HepG2 (cell line): ENCODE measurements at regions not wholly inside any gene's neighbourhood (a gene's known extent, or its start where the extent isn't known, plus 50 kb on each side); places are given as distances from the start of the nearest gene placed in this dataset.

Experiments used
- ATAC-seq: fragments of 200-7000 bp; cut with Tn5 transposase; 3 replicates; pipeline ENCODE4 v1.9.1; 2020; ENCODE audit warnings: mild to moderate bottlenecking, moderate library complexity
- BruUV-seq: library from RNA; stranded (reverse); fragments of 400-500 nt; replicated peaks from 2 replicates; lab custom pipeline; 2021; lab: Mats Ljungman, UMichigan
- CTCF ChIA-PET: fragments of 300-600 bp; formaldehyde crosslinking; extraction: SDS; loops from one replicate; lab custom pipeline; 2021; ENCODE audit warnings: low total read pairs, inconsistent platforms, low intra/inter-chr PET ratio; lab: Yijun Ruan, JAX
- POLR2A ChIA-PET: fragments of 350-600 bp; sonication (Branson Sonifier 250); formaldehyde crosslinking; loops from one replicate; lab custom pipeline; 2020; ENCODE audit warnings: antibody characterized with exemption, inconsistent platforms; lab: Yijun Ruan, JAX
- DNase-seq: peaks from one replicate; pipeline ENCODE4 v3.0.0-alpha.2; 2015; ENCODE audit warnings: low spot score
- FAIRE-seq: peaks from 3 replicates; lab custom pipeline; 2011; peaks lifted over from hg19 to GRCh38; lab: Jason Lieb, UNC
- H2AFZ ChIP-seq: one replicate; pipeline ENCODE4 v1.6.1; 2011; ENCODE audit warnings: low read length, inconsistent platforms
- H3K27ac ChIP-seq: fragments of 300-600 bp; 3 replicates; pipeline ENCODE4 v1.8.0; 2011; ENCODE audit warnings: mixed run types, mild to moderate bottlenecking, mixed read lengths, low read length, inconsistent platforms; ENCODE audit not compliant: insufficient read depth; ENCODE audit errors: extremely low read length
- H3K27me3 ChIP-seq, 2 experiments: fragments of 200-600 bp in 1 of 2; 2 replicates in 1 of 2; 3 replicates in 1 of 2; pipeline versions ENCODE4 v1.6.0 to v1.8.0; 2011; ENCODE audit warnings: low read length in 2 of 2, mild to moderate bottlenecking in 2 of 2, moderate library complexity in 2 of 2, inconsistent platforms in 1 of 2; ENCODE audit not compliant: insufficient read depth in 2 of 2, control insufficient read depth in 1 of 2
- H3K36me3 ChIP-seq, 2 experiments: fragments of 200-600 bp in 1 of 2; replicated peaks in 1 of 2; 2 replicates in 1 of 2; 3 replicates in 1 of 2; pipeline versions ENCODE4 v1.5.1 to v1.8.0; 2011; ENCODE audit warnings: low read length in 2 of 2, inconsistent platforms in 1 of 2; ENCODE audit not compliant: insufficient read depth in 2 of 2, control insufficient read depth in 1 of 2
- H3K4me1 ChIP-seq: 2 replicates; pipeline ENCODE4 v1.5.1; 2012; ENCODE audit warnings: low read length, inconsistent platforms; ENCODE audit not compliant: insufficient read depth
- H3K4me2 ChIP-seq: 2 replicates; pipeline ENCODE4 v1.6.0; 2011; ENCODE audit warnings: low read depth, low read length, inconsistent platforms
- H3K4me3 ChIP-seq, 3 experiments: fragments of 200-600 bp in 1 of 3; sonication (generic), shearing (Covaris generic) in 1 of 3; replicated peaks in 1 of 3; 2 replicates each; pipeline ENCODE4 v1.5.1; 2011 to 2016; ENCODE audit warnings: low read length in 3 of 3, inconsistent platforms in 2 of 3, low read depth in 2 of 3, mild to moderate bottlenecking in 2 of 3, control low read depth in 1 of 3, mixed read lengths in 1 of 3; ENCODE audit not compliant: insufficient read depth in 1 of 3
- H3K79me2 ChIP-seq: one replicate; pipeline ENCODE4 v1.6.1; 2011; ENCODE audit warnings: low read length, inconsistent platforms; ENCODE audit not compliant: insufficient read depth
- H3K9ac ChIP-seq: 2 replicates; pipeline ENCODE4 v1.6.0; 2011; ENCODE audit warnings: mild to moderate bottlenecking, low read depth, low read length, inconsistent platforms; ENCODE audit not compliant: insufficient read depth
- H3K9me3 ChIP-seq: 2 replicates; pipeline ENCODE4 v1.5.1; 2012; ENCODE audit warnings: mild to moderate bottlenecking, low read length
- H4K20me1 ChIP-seq: 2 replicates; pipeline ENCODE4 v1.6.0; 2011; ENCODE audit warnings: inconsistent platforms, mild to moderate bottlenecking, low read length, moderate library complexity; ENCODE audit not compliant: insufficient read depth
- ATF7 ChIP-seq, 2 experiments: fragments of 450-650 bp in 1 of 2; sonication (generic) in 1 of 2; formaldehyde crosslinking in 1 of 2; IDR thresholded peaks; 2 replicates each; pipeline versions ENCODE4 v1.4.0 to v1.6.1; 2016 to 2020; ENCODE audit warnings: antibody characterized with exemption in 1 of 2, mild to moderate bottlenecking in 1 of 2, missing genetic modification reagents in 1 of 2
- FOXA3 ChIP-seq: IDR thresholded peaks from 2 replicates; pipeline ENCODE4 v1.6.1; 2016; ENCODE audit warnings: missing genetic modification reagents, missing compliant biosample characterization
- GFI1 ChIP-seq: sonication (generic); formaldehyde crosslinking; IDR thresholded peaks from 2 replicates; pipeline ENCODE4 v1.5.0; 2020; ENCODE audit warnings: missing genetic modification reagents, mild to moderate bottlenecking, borderline replicate concordance
- KLF11 ChIP-seq: IDR thresholded peaks from 2 replicates; pipeline ENCODE4 v1.6.1; 2016; ENCODE audit warnings: missing compliant biosample characterization
- PHB2 ChIP-seq: fragments of 450-650 bp; IDR thresholded peaks from 2 replicates; pipeline ENCODE4 v1.6.1; 2018; ENCODE audit not compliant: partially characterized antibody
- SRSF1 ChIP-seq: fragments of 200-400 bp; formaldehyde crosslinking; optimal IDR thresholded peaks from 2 replicates; pipeline ENCODE3; 2017; ENCODE audit warnings: mild to moderate bottlenecking, low read depth, low read length, moderate library complexity
- ZNF136 ChIP-seq: sonication (generic); formaldehyde crosslinking; IDR thresholded peaks from 2 replicates; pipeline ENCODE4 v1.8.1; 2022; ENCODE audit warnings: low read depth, mild to moderate bottlenecking, moderate library complexity, missing genetic modification reagents
- ZNF343 ChIP-seq: sonication (generic); formaldehyde crosslinking; IDR thresholded peaks from 2 replicates; pipeline ENCODE4 v1.4.0; 2020; ENCODE audit warnings: mild to moderate bottlenecking, missing genetic modification reagents
- ZNF775 ChIP-seq: sonication (generic); formaldehyde crosslinking; IDR thresholded peaks from 2 replicates; pipeline ENCODE4 v1.4.0; 2020; ENCODE audit warnings: missing genetic modification reagents, mild to moderate bottlenecking, moderate library complexity, borderline replicate concordance
- ZNF788 ChIP-seq: sonication (generic); formaldehyde crosslinking; IDR thresholded peaks from 2 replicates; pipeline ENCODE4 v1.5.0; 2020; ENCODE audit warnings: mild to moderate bottlenecking, missing genetic modification reagents, borderline replicate concordance
- ZSCAN29 ChIP-seq: sonication (generic); formaldehyde crosslinking; conservative IDR thresholded peaks from 2 replicates; pipeline ENCODE4 v1.4.0; 2020; ENCODE audit warnings: mild to moderate bottlenecking, missing genetic modification reagents
- WGBS: methylation state at CpG from one replicate; pipeline ENCODE4 v1.1.6; 2017; ENCODE audit warnings: low lambda C conversion rate; 5-methylcytosine and 5-hydroxymethylcytosine counted together
- in situ Hi-C: cut with HindIII; loops from 2 replicates; pipeline ENCODE4 v1.10.0; 2017; ENCODE audit warnings: low pct_unique_long_range_greater_than_20kb; ENCODE audit not compliant: extremely low pct_ligation_motif_present
- intact Hi-C: fragments of 100-400 bp; cut with micrococcal nuclease; formaldehyde crosslinking; loops from one replicate; pipeline ENCODE4 v1.10.0; 2022; ENCODE audit not compliant: unreplicated experiment
- TF ChIP-seq, protein P1 (sequence below): sonication (generic); formaldehyde crosslinking; IDR thresholded peaks from 2 replicates; pipeline ENCODE4 v1.4.0; 2020; ENCODE audit warnings: missing genetic modification reagents, borderline replicate concordance
- TF ChIP-seq, protein P2 (sequence below): IDR thresholded peaks from 2 replicates; pipeline ENCODE4 v1.4.0; 2020; ENCODE audit warnings: mild to moderate bottlenecking, missing genetic modification reagents
- TF ChIP-seq, protein P3 (sequence below): sonication (generic); formaldehyde crosslinking; IDR thresholded peaks from 2 replicates; pipeline ENCODE4 v1.9.0; 2021; ENCODE audit warnings: missing genetic modification reagents, borderline replicate concordance

DNA sequence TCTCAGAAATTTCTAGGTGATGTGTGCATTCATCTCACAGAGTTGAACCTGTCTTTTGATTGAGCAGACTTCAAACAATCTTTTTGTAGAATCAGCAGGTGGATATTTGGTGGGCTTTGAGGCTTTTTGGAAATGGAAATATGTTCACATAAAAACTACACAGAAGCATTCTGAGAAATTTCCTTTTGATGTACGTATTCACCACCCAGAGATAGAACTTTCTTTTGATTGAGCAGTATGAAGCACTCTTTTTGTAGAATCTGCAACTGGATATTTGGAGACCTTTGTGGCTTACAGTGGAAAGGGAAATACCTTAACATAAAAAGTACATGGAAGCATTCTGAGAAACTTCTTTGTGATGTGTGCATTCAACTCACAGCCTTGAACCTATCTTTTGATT lies 3515.0 kb downstream of the GOLGA6L6 start:
- intact Hi-C loops, result no loop called here
- Histone ChIP-seq H3K4me3 (no peak overlapping the region), H4K20me1 (no peaks in the 10 kb centered on the region), H3K9me3 (peaks cover 99% of the 10 kb centered on the region), H3K79me2 (no peaks in the 10 kb centered on the region), H3K27ac (no peak overlapping the region), H3K4me2 (no peak overlapping the region), H3K4me1 (no peaks in the 10 kb centered on the region), H3K9ac (no peak overlapping the region), H3K36me3 (no peaks in the 10 kb centered on the region), H3K27me3 (no peaks in the 10 kb centered on the region), H2AFZ (no peak overlapping the region)
- ChIA-PET CTCF (no interaction called here), POLR2A (no interaction called here)
- FAIRE-seq (no peak), DNase-seq (no peak), ATAC-seq (no peak)
- no TSS peak for BruUV-seq
- in situ Hi-C loops, result no loop called here
- 4% methylated on average over 1 of the region's 1 CpG for WGBS
- no peak for TF ChIP-seq GFI1 (CRISPR knock-in tag)
- TF ChIP-seq, protein P1, sequence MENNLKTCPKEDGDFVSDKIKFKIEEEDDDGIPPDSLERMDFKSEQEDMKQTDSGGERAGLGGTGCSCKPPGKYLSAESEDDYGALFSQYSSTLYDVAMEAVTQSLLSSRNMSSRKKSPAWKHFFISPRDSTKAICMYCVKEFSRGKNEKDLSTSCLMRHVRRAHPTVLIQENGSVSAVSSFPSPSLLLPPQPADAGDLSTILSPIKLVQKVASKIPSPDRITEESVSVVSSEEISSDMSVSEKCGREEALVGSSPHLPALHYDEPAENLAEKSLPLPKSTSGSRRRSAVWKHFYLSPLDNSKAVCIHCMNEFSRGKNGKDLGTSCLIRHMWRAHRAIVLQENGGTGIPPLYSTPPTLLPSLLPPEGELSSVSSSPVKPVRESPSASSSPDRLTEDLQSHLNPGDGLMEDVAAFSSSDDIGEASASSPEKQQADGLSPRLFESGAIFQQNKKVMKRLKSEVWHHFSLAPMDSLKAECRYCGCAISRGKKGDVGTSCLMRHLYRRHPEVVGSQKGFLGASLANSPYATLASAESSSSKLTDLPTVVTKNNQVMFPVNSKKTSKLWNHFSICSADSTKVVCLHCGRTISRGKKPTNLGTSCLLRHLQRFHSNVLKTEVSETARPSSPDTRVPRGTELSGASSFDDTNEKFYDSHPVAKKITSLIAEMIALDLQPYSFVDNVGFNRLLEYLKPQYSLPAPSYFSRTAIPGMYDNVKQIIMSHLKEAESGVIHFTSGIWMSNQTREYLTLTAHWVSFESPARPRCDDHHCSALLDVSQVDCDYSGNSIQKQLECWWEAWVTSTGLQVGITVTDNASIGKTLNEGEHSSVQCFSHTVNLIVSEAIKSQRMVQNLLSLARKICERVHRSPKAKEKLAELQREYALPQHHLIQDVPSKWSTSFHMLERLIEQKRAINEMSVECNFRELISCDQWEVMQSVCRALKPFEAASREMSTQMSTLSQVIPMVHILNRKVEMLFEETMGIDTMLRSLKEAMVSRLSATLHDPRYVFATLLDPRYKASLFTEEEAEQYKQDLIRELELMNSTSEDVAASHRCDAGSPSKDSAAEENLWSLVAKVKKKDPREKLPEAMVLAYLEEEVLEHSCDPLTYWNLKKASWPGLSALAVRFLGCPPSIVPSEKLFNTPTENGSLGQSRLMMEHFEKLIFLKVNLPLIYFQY (CRISPR knock-in tag), result no peak
- TF ChIP-seq, protein P2, sequence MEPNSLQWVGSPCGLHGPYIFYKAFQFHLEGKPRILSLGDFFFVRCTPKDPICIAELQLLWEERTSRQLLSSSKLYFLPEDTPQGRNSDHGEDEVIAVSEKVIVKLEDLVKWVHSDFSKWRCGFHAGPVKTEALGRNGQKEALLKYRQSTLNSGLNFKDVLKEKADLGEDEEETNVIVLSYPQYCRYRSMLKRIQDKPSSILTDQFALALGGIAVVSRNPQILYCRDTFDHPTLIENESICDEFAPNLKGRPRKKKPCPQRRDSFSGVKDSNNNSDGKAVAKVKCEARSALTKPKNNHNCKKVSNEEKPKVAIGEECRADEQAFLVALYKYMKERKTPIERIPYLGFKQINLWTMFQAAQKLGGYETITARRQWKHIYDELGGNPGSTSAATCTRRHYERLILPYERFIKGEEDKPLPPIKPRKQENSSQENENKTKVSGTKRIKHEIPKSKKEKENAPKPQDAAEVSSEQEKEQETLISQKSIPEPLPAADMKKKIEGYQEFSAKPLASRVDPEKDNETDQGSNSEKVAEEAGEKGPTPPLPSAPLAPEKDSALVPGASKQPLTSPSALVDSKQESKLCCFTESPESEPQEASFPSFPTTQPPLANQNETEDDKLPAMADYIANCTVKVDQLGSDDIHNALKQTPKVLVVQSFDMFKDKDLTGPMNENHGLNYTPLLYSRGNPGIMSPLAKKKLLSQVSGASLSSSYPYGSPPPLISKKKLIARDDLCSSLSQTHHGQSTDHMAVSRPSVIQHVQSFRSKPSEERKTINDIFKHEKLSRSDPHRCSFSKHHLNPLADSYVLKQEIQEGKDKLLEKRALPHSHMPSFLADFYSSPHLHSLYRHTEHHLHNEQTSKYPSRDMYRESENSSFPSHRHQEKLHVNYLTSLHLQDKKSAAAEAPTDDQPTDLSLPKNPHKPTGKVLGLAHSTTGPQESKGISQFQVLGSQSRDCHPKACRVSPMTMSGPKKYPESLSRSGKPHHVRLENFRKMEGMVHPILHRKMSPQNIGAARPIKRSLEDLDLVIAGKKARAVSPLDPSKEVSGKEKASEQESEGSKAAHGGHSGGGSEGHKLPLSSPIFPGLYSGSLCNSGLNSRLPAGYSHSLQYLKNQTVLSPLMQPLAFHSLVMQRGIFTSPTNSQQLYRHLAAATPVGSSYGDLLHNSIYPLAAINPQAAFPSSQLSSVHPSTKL (CRISPR knock-in tag), result no peak
- no peak for TF ChIP-seq KLF11
- TF ChIP-seq SRSF1, result no peak
- TF ChIP-seq ZNF788, result no peak
- no peak for TF ChIP-seq ZNF775
- TF ChIP-seq PHB2, result no peak
- TF ChIP-seq ZNF343 (CRISPR knock-in tag), result no peak
- no peak for TF ChIP-seq FOXA3
- no peak for TF ChIP-seq ZSCAN29 (CRISPR knock-in tag)
- no peak for TF ChIP-seq ZNF136 (CRISPR knock-in tag)
- TF ChIP-seq ATF7 (IDR thresholded peaks at IDR 0.05), result no peak
- TF ChIP-seq ATF7 (CRISPR knock-in tag; IDR thresholded peaks at IDR 0.05), result no peak
- TF ChIP-seq, protein P3, sequence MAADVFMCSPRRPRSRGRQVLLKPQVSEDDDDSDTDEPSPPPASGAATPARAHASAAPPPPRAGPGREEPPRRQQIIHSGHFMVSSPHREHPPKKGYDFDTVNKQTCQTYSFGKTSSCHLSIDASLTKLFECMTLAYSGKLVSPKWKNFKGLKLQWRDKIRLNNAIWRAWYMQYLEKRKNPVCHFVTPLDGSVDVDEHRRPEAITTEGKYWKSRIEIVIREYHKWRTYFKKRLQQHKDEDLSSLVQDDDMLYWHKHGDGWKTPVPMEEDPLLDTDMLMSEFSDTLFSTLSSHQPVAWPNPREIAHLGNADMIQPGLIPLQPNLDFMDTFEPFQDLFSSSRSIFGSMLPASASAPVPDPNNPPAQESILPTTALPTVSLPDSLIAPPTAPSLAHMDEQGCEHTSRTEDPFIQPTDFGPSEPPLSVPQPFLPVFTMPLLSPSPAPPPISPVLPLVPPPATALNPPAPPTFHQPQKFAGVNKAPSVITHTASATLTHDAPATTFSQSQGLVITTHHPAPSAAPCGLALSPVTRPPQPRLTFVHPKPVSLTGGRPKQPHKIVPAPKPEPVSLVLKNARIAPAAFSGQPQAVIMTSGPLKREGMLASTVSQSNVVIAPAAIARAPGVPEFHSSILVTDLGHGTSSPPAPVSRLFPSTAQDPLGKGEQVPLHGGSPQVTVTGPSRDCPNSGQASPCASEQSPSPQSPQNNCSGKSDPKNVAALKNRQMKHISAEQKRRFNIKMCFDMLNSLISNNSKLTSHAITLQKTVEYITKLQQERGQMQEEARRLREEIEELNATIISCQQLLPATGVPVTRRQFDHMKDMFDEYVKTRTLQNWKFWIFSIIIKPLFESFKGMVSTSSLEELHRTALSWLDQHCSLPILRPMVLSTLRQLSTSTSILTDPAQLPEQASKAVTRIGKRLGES (CRISPR knock-in tag), result no peak
